ENCODE measurements at regions not wholly inside any gene's neighbourhood (a gene's known extent, or its start where the extent isn't known, plus 50 kb on each side); places are given as distances from the start of the nearest gene placed in this dataset.

DNA sequence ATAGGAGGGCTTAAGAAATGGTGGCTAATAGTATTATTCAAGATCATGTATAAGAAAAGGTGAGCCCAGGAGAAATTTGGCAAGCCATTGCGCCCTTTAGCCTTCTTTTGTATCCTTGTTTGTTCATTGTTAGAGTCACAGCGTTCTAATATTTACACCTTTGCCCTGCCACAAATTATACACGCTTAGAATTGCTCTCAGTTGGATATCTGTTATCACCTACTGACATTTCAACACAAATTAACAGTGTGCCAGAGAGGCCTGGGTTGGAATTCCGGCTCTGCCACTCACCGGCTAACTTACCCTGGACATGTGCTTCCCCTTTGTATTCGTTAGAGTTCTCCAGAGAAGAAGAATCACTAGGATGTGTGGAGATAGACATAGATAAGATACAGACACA lies 148.7 kb upstream of the KIT start:
- intact Hi-C loops (cut with micrococcal nuclease; ENCODE audit: unreplicated experiment): no loop called here
- no peaks in the 10 kb centered on the region for H3K27me3 ChIP-seq (replicated peaks; ENCODE audit: insufficient read depth, low read depth, low read length, poor library complexity)
- ChIA-PET POLR2A (ENCODE audit: low non-redundant PET) (no interaction called here), CTCF (no interaction called here)
- no peak overlapping the region for H3K4me3 ChIP-seq (ENCODE audit: low read depth, low read length, poor library complexity, severe bottlenecking)
- no peaks in the 10 kb centered on the region for H3K36me3 ChIP-seq (ENCODE audit: insufficient read depth, low read length, poor library complexity, severe bottlenecking)
- TF ChIP-seq EZH2 (IDR thresholded peaks at IDR 0.05; ENCODE audit: borderline replicate concordance, low read depth, low read length, poor library complexity, severe bottlenecking): no peak
- TF ChIP-seq, protein P1, sequence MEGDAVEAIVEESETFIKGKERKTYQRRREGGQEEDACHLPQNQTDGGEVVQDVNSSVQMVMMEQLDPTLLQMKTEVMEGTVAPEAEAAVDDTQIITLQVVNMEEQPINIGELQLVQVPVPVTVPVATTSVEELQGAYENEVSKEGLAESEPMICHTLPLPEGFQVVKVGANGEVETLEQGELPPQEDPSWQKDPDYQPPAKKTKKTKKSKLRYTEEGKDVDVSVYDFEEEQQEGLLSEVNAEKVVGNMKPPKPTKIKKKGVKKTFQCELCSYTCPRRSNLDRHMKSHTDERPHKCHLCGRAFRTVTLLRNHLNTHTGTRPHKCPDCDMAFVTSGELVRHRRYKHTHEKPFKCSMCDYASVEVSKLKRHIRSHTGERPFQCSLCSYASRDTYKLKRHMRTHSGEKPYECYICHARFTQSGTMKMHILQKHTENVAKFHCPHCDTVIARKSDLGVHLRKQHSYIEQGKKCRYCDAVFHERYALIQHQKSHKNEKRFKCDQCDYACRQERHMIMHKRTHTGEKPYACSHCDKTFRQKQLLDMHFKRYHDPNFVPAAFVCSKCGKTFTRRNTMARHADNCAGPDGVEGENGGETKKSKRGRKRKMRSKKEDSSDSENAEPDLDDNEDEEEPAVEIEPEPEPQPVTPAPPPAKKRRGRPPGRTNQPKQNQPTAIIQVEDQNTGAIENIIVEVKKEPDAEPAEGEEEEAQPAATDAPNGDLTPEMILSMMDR (conservative IDR thresholded peaks at IDR 0.05; ENCODE audit: low read depth, low read length): no peak
- no peak for DNase-seq (ENCODE audit: low spot score)
- no peaks in the 10 kb centered on the region for H3K4me1 ChIP-seq (ENCODE audit: insufficient read depth, low read length, poor library complexity, severe bottlenecking)
- no TSS peak for BruUV-seq (replicated peaks)
- H3K9me3 ChIP-seq (ENCODE audit: low read depth, low read length, poor library complexity, severe bottlenecking): peaks cover 5% of the 10 kb centered on the region
- no peak overlapping the region for H3K27ac ChIP-seq (ENCODE audit: low read depth, low read length, poor library complexity, severe bottlenecking)

- TF ChIP-seq, protein P1 (conservative IDR thresholded peaks at IDR 0.05; ENCODE audit: low read depth, low read length): no peak
- no peak for TF ChIP-seq EZH2 (IDR thresholded peaks at IDR 0.05; ENCODE audit: borderline replicate concordance, low read depth, low read length, poor library complexity, severe bottlenecking)
- H3K36me3 ChIP-seq (ENCODE audit: insufficient read depth, low read length, poor library complexity, severe bottlenecking): no peaks in the 10 kb centered on the region
- H3K9me3 ChIP-seq (ENCODE audit: low read depth, low read length, poor library complexity, severe bottlenecking): no peaks in the 10 kb centered on the region
- ChIA-PET CTCF (no interaction called here), POLR2A (ENCODE audit: low non-redundant PET) (no interaction called here)
- BruUV-seq (replicated peaks): no TSS peak
- no peak for DNase-seq (ENCODE audit: low spot score)
- no peaks in the 10 kb centered on the region for H3K4me1 ChIP-seq (ENCODE audit: insufficient read depth, low read length, poor library complexity, severe bottlenecking)
- intact Hi-C loops (cut with micrococcal nuclease; ENCODE audit: unreplicated experiment): no loop called here
- no peaks in the 10 kb centered on the region for H3K27me3 ChIP-seq (replicated peaks; ENCODE audit: insufficient read depth, low read depth, low read length, poor library complexity)
- no peak overlapping the region for H3K4me3 ChIP-seq (ENCODE audit: low read depth, low read length, poor library complexity, severe bottlenecking)
- H3K27ac ChIP-seq (ENCODE audit: low read depth, low read length, poor library complexity, severe bottlenecking): no peak overlapping the region
These were observed 144.6 kb upstream of the KIT start for GRCh38 chr4:54513204-54513603.

DNA sequence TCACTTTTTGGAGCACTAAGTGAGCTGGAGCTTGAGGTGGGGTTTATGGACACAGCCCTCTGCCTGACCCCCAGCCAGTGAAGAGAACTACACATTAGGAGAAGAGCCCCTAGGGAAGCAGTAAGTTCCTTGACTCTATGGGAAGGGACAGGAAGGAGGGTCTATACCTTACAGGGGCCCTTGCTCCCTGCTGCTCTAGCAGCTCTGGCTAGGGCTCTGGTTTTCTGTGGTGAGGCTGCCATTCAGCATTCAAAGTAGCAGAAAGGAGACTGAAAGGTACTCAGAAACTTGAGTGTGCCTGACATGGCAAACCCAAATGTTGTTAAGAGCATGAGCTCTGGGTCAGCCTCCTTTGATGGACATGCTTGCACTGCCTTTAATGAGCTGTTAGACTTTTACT lies 144.0 kb upstream of the KIT start:
- no TSS peak for BruUV-seq (replicated peaks)
- POLR2A ChIA-PET (ENCODE audit: low non-redundant PET): no interaction called here

More for the DNA sequence above, 144.0 kb upstream of the KIT start:
- Histone ChIP-seq H3K9me3 (ENCODE audit: low read depth, low read length, poor library complexity, severe bottlenecking) (no peaks in the 10 kb centered on the region), H3K27me3 (replicated peaks; ENCODE audit: insufficient read depth, low read depth, low read length, poor library complexity) (no peaks in the 10 kb centered on the region), H3K4me1 (ENCODE audit: insufficient read depth, low read length, poor library complexity, severe bottlenecking) (no peaks in the 10 kb centered on the region), H3K36me3 (ENCODE audit: insufficient read depth, low read length, poor library complexity, severe bottlenecking) (no peaks in the 10 kb centered on the region), H3K4me3 (ENCODE audit: low read depth, low read length, poor library complexity, severe bottlenecking) (no peak overlapping the region), H3K27ac (ENCODE audit: low read depth, low read length, poor library complexity, severe bottlenecking) (no peak overlapping the region)
- no peak for TF ChIP-seq EZH2 (IDR thresholded peaks at IDR 0.05; ENCODE audit: borderline replicate concordance, low read depth, low read length, poor library complexity, severe bottlenecking)
- TF ChIP-seq, protein P1 (conservative IDR thresholded peaks at IDR 0.05; ENCODE audit: low read depth, low read length): no peak
- DNase-seq (ENCODE audit: low spot score): no peak
- CTCF ChIA-PET: no interaction called here
- intact Hi-C loops (cut with micrococcal nuclease; ENCODE audit: unreplicated experiment): no loop called here
